HFFc6 (cell line): ENCODE measurements at regions not wholly inside any gene's neighbourhood (a gene's known extent, or its start where the extent isn't known, plus 50 kb on each side); places are given as distances from the start of the nearest gene placed in this dataset.

ENCODE experiments used
- DNase-seq: peaks from one replicate; pipeline ENCODE4 v3.0.0-alpha.2; 2018
- H3K27ac Mint-ChIP-seq: 2 replicates; pipeline ENCODE4 v1.8.0; 2020; ENCODE audit warnings: mild to moderate bottlenecking, mixed read lengths
- H3K27me3 Mint-ChIP-seq: 2 replicates; pipeline ENCODE4 v1.8.0; 2021; ENCODE audit warnings: mild to moderate bottlenecking, moderate library complexity, mixed read lengths; ENCODE audit not compliant: insufficient read depth
- H3K36me3 Mint-ChIP-seq: 2 replicates; pipeline ENCODE4 v1.8.0; 2021; ENCODE audit warnings: low read depth, mixed read lengths
- H3K4me1 Mint-ChIP-seq: 2 replicates; pipeline ENCODE4 v1.8.0; 2020; ENCODE audit warnings: low read depth, mixed read lengths
- H3K4me3 Mint-ChIP-seq: 2 replicates; pipeline ENCODE4 v1.8.0; 2020; ENCODE audit warnings: mild to moderate bottlenecking, moderate library complexity, mixed read lengths
- H3K9me3 Mint-ChIP-seq: 2 replicates; pipeline ENCODE4 v1.8.0; 2020; ENCODE audit warnings: mild to moderate bottlenecking, mixed read lengths
- CTCF ChIP-seq: fragments of 200-600 bp; sonication (generic); IDR thresholded peaks from 2 replicates; pipeline ENCODE4 v1.5.0; 2021; ENCODE audit warnings: antibody characterized with exemption, mild to moderate bottlenecking

GRCh38 chr2:207266648-207267047 lies 100.9 kb upstream of the KLF7 start:
- H3K27me3 Mint-ChIP-seq, result no peaks in the 10 kb centered on the region; the same call in 1 of the 2 replicates
- H3K9me3 Mint-ChIP-seq, result no peaks in the 10 kb centered on the region
- H3K4me1 Mint-ChIP-seq, result peaks cover 29% of the 10 kb centered on the region
- TF ChIP-seq CTCF, result no peak
- H3K36me3 Mint-ChIP-seq, result peaks cover 5% of the 10 kb centered on the region
- H3K27ac Mint-ChIP-seq, result no peak overlapping the region
- H3K4me3 Mint-ChIP-seq, result no peak overlapping the region
- no peak for DNase-seq

- Mint-ChIP-seq H3K36me3 (peaks cover 5% of the 10 kb centered on the region), H3K27me3 (no peaks in the 10 kb centered on the region; the same call in 1 of the 2 replicates), H3K4me3 (no peak overlapping the region), H3K4me1 (peaks cover 19% of the 10 kb centered on the region), H3K27ac (no peak overlapping the region), H3K9me3 (no peaks in the 10 kb centered on the region)
- no peak for DNase-seq
- TF ChIP-seq CTCF, result no peak
Measured at GRCh38 chr2:207269038-207269437, 103.3 kb upstream of the KLF7 start.

- Mint-ChIP-seq H3K27ac (no peak overlapping the region), H3K9me3 (no peaks in the 10 kb centered on the region), H3K4me3 (no peak overlapping the region), H3K27me3 (peaks cover 3% of the 10 kb centered on the region), H3K36me3 (no peaks in the 10 kb centered on the region), H3K4me1 (no peaks in the 10 kb centered on the region)
- DNase-seq, result no peak
- TF ChIP-seq CTCF, result no peak
Measured at GRCh38 chr2:207274530-207275189, 108.9 kb upstream of the KLF7 start.

GRCh38 chr2:207275779-207276178 lies 110.0 kb upstream of the KLF7 start:
- Mint-ChIP-seq H3K4me3 (no peak overlapping the region), H3K27me3 (peaks cover 3% of the 10 kb centered on the region), H3K9me3 (no peaks in the 10 kb centered on the region), H3K27ac (no peak overlapping the region), H3K36me3 (no peaks in the 10 kb centered on the region), H3K4me1 (no peaks in the 10 kb centered on the region)
- DNase-seq, result no peak
- TF ChIP-seq CTCF, result no peak

GRCh38 chr2:207276248-207276647 lies 110.5 kb upstream of the KLF7 start:
- Mint-ChIP-seq H3K27ac (no peak overlapping the region), H3K4me3 (no peak overlapping the region), H3K4me1 (no peaks in the 10 kb centered on the region), H3K9me3 (no peaks in the 10 kb centered on the region), H3K36me3 (no peaks in the 10 kb centered on the region), H3K27me3 (peaks cover 3% of the 10 kb centered on the region)
- TF ChIP-seq CTCF, result no peak
- no peak for DNase-seq
